Activated CD4-positive, alpha-beta T cell treated with anti-CD3 and anti-CD28 coated beads for 48 hours (primary cell): ENCODE measurements at regions not wholly inside any gene's neighbourhood (a gene's known extent, or its start where the extent isn't known, plus 50 kb on each side); places are given as distances from the start of the nearest gene placed in this dataset.
"Not testable (repeated sequence)": the region's sequence is repeated elsewhere in the genome, so short reads cannot be mapped to it uniquely, and the experiment has no call there.

Experiments used
- DNase-seq: peaks from one replicate; pipeline ENCODE4 v3.0.0-alpha.2; 2020

DNA sequence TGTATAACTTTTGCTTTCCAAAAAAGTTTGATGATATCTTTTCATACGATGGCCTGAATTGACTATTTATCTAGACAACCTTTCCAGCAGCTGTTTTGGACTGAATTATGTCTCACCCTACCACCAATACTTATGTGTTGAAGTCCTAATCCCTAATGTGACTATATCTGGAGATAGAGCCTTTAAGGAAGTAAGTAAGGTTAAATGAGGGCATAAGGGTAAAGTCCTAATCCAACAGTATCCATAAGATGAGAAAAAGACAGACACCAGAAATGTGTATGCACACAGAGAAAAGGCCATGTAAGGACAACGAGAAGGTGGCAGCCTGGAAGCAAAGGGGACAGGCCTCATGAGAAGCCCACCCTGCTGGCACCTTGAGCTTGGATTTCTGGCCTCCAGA lies 86.6 kb upstream of the PPARGC1A start:
- DNase-seq = no peak

GRCh38 chr4:23973308-23973855 lies 83.5 kb upstream of the PPARGC1A start:
- DNase-seq = no peak

GRCh38 chr4:23972805-23973204 lies 83.0 kb upstream of the PPARGC1A start:
- no peak for DNase-seq

- no peak for DNase-seq
These were observed 82.3 kb upstream of the PPARGC1A start for GRCh38 chr4:23972187-23972586.

- no peak for DNase-seq
These were observed 80.5 kb upstream of the PPARGC1A start for GRCh38 chr4:23970201-23970850.

DNA sequence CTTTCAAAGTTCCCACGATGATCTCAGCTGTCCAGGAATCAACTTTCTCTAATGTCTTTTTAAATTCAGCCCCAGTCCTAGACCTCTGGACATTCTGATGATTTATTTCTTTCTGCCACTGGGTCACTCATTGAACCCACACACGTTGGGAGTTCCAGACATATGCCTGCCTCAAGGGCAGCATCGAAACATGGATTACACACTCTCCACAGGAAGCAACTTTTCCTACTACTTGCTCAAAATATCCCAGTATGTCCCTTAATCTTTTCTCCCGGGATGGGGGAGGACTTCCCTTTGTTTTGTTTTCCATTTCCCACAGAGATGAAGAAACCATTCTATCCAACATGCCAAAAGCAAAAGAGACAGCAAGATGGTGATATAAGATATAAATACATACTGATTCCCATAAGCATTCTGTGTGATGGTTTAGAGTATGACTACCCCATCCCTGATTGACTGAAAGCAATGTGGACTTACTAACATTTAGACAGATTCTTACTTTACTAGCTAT lies 79.8 kb upstream of the PPARGC1A start:
- DNase-seq = no peak

GRCh38 chr4:23967281-23967680 lies 77.4 kb upstream of the PPARGC1A start:
- DNase-seq = no peak

- DNase-seq = no peak
These were observed 76.9 kb upstream of the PPARGC1A start for GRCh38 chr4:23966725-23967124.

DNA sequence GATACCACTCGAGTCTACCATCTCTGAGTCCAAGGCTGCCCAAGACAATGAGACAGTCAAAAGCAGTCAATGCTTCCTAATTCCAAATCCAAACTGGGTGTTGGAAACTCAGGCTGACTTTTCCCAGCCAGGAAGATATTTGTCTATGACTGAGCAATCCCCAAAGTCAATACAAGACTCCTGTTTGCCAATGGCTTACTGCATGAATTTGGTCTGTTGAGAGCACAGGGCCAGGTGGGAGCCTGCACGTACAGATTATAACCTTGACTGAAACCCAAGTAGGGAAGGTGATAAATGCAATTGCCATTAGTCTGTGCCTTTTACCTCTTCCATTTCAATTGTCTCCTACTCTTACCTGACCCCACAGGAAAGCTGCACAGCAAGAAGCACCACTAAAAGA lies 72.6 kb upstream of the PPARGC1A start:
- no peak for DNase-seq

GRCh38 chr4:23961395-23961794 lies 71.5 kb upstream of the PPARGC1A start:
- not testable (repeated sequence) for DNase-seq

- DNase-seq = no peak
These were observed 69.7 kb upstream of the PPARGC1A start for GRCh38 chr4:23959396-23960148.

DNA sequence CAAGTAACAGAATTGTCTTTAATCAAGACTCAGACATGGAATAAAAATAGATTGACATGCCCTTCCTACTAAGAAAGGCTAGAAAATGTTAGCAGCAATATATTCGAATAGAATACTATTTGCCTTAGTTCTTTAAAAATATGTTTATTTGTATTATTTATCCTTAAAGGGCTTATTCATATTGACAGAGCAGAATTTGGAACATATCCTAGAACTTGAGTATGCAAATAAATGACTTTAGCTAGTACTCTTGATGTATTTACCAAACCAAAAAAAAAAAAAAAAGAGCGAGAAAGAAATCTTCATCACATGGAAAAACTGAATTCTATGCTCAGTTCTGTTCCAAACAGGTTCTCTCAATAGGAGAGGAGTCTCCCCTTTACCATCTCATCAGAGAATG lies 68.9 kb upstream of the PPARGC1A start:
- DNase-seq = no peak

DNA sequence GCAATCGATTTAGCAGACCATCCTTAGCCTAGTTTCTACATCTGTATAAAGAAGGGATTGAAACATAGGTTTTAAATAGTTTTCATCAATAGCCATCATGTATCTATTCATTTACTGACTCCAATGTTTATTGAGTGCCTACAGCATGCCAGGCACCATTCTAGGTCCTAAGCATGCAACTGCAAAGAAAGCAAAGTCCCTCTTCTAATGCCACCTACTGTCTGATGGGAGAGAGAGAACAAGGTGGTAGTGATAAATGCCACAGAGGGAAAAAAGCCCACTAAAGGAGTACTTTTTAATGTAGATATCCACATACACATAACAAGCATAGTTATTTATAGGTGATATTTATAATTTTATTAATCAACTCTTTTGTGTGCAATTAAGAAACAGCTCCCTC lies 67.6 kb upstream of the PPARGC1A start:
- no peak for DNase-seq

- DNase-seq = no peak
These were observed 66.9 kb upstream of the PPARGC1A start for GRCh38 chr4:23956601-23957364.

- DNase-seq = no peak
These were observed 62.4 kb upstream of the PPARGC1A start for GRCh38 chr4:23952258-23952657.

DNA sequence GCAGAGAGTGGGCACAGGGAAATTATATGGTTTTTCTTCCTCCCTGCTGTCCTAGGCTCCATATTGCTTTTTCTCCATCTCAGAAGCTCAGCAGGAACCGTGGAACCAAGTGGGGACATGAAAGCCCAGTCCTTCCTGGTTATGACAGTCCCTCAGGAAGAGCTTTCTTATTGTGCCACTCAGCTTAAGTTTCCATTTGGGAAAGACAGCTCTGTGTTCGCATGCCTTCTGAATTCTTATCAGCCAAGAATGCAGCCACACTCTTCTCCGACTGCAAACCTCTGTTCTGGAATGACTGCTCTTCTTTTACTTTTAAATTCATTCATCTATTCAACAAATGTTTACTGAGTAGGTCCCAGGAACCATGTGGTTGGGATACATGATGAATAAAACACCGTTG lies 58.0 kb upstream of the PPARGC1A start:
- DNase-seq = no peak

DNA sequence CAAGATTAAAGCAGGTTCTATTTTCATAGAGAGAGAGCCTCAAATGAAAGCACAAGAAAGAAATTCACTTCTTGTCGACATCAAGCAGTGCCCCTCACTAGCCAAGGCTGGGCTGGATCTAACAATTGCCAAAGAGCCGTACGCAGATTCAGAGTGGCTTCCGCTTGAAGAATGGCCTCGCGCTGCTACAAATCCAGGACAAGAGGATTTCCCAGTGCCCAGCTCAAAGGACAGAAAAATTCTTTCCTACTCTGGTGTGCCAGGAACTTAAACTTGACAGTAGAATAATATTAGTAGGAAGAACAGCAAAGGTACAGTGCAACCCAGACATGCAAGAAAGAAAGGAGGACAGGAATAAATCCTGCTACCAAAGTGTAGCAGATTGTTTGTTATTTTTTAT lies 56.5 kb upstream of the PPARGC1A start:
- no peak for DNase-seq

DNA sequence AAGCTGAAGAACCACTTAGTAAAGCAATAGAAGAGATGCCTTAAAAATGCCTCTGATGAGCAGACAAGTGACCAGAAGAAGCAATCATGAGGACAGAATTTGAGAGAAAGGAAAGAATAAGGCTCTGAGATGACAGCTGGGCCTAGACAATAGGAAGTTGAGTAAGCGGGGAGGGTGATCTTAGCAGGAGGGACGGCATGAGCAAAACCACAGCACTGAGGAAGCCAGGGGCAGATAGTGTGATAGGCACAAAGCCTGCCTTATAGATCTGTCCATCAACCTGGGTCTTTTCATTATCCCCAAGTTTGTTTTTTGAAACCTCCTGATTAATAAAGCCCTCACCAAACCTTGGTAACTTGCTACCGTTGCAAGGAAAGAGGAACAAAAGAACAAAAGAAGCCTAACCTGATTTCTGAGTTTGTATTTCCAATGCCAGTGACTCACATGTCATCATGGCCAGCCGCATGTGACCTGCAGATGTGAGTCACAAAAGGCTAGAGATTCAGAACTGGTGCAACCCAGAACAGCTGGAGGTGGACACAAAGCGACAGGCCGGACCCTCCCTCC lies 55.7 kb upstream of the PPARGC1A start:
- DNase-seq = no peak

DNA sequence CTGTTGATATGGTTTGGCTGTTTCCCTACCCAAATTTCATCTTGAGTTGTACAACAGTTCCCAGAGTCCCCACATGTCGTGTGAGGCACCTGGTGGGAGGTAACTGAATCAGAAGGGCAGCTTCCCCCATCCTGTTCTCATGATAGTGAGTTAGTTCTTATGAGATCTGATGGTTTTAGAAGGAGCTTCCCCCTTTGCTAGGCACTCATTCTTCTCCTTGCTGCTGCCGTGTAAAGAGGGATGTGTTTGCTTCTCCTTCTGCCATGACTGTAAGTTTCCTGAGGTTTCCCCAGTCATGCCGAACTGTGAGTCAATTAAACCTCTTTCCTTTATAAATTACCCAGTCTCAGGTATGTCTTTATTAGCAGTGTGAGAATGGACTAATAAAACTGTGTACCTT lies 54.7 kb upstream of the PPARGC1A start:
- not testable (repeated sequence) for DNase-seq

- DNase-seq = no peak
These were observed 53.6 kb upstream of the PPARGC1A start for GRCh38 chr4:23943478-23943877.

GRCh38 chr4:23942471-23942870 lies 52.6 kb upstream of the PPARGC1A start:
- no peak for DNase-seq
